Left ventricle myocardium inferior (tissue), 1 donor: ENCODE measurements at regions not wholly inside any gene's neighbourhood (a gene's known extent, or its start where the extent isn't known, plus 50 kb on each side); places are given as distances from the start of the nearest gene placed in this dataset.

Experiments
- DNase-seq: peaks from one replicate; pipeline ENCODE4 v3.0.0-alpha.2; 2020
- H3K27ac ChIP-seq: fragments of 200-600 bp; replicated peaks from 2 replicates; pipeline ENCODE4 v1.8.0; 2021
- H3K27me3 ChIP-seq: fragments of 200-600 bp; 2 replicates; pipeline ENCODE4 v1.8.0; 2021; ENCODE audit warnings: low read depth
- H3K36me3 ChIP-seq: fragments of 200-600 bp; 2 replicates; pipeline ENCODE4 v1.8.0; 2021
- H3K4me1 ChIP-seq: fragments of 200-600 bp; 2 replicates; pipeline ENCODE4 v1.8.0; 2021
- H3K4me3 ChIP-seq: fragments of 200-600 bp; 2 replicates; pipeline ENCODE4 v1.8.0; 2021; ENCODE audit warnings: mild to moderate bottlenecking, moderate library complexity
- H3K9me3 ChIP-seq: fragments of 200-600 bp; replicated peaks from 2 replicates; pipeline ENCODE4 v1.8.0; 2021
- CTCF ChIP-seq: fragments of 200-600 bp; IDR thresholded peaks from 2 replicates; pipeline ENCODE4 v1.8.0; 2021; ENCODE audit warnings: antibody characterized with exemption, mild to moderate bottlenecking, borderline replicate concordance
- intact Hi-C: fragments of 100-400 bp; cut with micrococcal nuclease; formaldehyde crosslinking; loops from one replicate; pipeline ENCODE4 v1.11.0; 2022
- donor health status: DM: no; HTN: yes; CAD: no; lungs with severe emphysema.

DNA sequence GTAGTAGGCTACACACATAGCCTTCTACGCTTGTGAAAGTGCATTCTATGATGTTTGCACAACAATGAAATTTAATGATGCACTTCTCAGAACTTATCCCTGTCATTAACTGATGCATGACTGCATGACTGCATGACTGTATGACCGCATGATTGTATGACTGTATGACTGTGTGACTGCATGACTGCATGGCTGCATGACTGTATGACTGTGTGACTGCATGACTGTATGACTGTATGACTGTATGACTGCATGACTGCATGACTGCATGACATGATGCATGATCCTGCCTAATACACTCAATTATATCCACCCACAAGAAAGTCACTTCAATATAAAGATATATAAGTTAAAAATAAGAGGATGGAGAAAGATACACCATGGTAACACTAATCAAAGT is 365.4 kb upstream of the FSIP2 start:
- H3K27ac ChIP-seq = no peak overlapping the region
- no peak overlapping the region for H3K4me3 ChIP-seq
- no peaks in the 10 kb centered on the region for H3K4me1 ChIP-seq
- no peak for TF ChIP-seq CTCF
- DNase-seq = no peak
- no peaks in the 10 kb centered on the region for H3K27me3 ChIP-seq
- no peaks in the 10 kb centered on the region for H3K9me3 ChIP-seq
- no peaks in the 10 kb centered on the region for H3K36me3 ChIP-seq
- intact Hi-C loops = no loop called here

DNA sequence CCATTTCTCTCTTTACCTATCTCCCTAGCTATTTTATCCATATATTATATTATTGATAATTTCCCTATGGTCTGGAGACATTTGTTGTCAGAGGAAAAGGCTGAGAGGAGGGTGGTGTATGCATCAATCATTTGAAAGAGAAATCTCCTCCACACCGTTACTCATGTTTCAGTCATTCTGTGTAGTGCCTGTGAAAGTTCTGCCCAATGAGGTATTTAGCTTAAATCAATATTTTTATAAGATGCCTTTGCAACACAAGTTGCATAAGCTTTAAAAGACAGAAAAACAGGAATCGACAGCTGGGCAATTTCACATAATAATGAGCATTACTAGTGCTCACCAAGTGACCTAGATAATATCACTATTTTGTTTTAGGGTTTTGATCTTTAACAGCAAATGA is 363.7 kb upstream of the FSIP2 start:
- H3K27me3 ChIP-seq = no peaks in the 10 kb centered on the region
- no peak for TF ChIP-seq CTCF
- DNase-seq = no peak
- intact Hi-C loops = no loop called here
- H3K4me1 ChIP-seq = no peaks in the 10 kb centered on the region
- no peaks in the 10 kb centered on the region for H3K36me3 ChIP-seq
- no peak overlapping the region for H3K27ac ChIP-seq
- H3K4me3 ChIP-seq = no peak overlapping the region
- H3K9me3 ChIP-seq = peaks cover 2% of the 10 kb centered on the region

GRCh38 chr2:185375731-185376130 is 362.9 kb upstream of the FSIP2 start:
- Histone ChIP-seq H3K4me3 (no peak overlapping the region), H3K4me1 (no peaks in the 10 kb centered on the region), H3K27me3 (no peaks in the 10 kb centered on the region), H3K36me3 (no peaks in the 10 kb centered on the region), H3K9me3 (peaks cover 3% of the 10 kb centered on the region), H3K27ac (no peak overlapping the region)
- intact Hi-C loops = no loop called here
- DNase-seq = no peak
- TF ChIP-seq CTCF = no peak

DNA sequence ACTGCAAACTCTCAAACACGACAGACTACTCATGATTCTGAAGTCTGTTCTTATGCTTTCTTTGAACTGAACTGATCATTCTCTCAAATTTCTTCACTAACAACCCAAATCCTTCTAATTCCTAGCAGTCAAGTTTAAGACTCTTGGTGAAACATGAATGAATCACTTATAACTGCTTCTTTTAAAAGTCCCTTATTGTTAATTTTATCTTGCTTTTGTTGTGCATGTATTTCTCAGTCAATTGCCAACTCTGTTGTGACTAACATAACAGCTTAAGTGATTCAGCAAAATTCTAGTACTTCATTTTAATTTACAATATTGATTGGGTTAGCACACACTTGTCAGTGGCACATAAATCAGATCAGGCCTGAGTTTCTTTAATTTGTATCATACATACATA is 357.0 kb upstream of the FSIP2 start:
- no peak for DNase-seq
- Histone ChIP-seq H3K27ac (no peak overlapping the region), H3K9me3 (peaks cover 8% of the 10 kb centered on the region), H3K4me3 (no peak overlapping the region), H3K4me1 (no peaks in the 10 kb centered on the region), H3K36me3 (no peaks in the 10 kb centered on the region), H3K27me3 (no peaks in the 10 kb centered on the region)
- no peak for TF ChIP-seq CTCF
- intact Hi-C loops = no loop called here

DNA sequence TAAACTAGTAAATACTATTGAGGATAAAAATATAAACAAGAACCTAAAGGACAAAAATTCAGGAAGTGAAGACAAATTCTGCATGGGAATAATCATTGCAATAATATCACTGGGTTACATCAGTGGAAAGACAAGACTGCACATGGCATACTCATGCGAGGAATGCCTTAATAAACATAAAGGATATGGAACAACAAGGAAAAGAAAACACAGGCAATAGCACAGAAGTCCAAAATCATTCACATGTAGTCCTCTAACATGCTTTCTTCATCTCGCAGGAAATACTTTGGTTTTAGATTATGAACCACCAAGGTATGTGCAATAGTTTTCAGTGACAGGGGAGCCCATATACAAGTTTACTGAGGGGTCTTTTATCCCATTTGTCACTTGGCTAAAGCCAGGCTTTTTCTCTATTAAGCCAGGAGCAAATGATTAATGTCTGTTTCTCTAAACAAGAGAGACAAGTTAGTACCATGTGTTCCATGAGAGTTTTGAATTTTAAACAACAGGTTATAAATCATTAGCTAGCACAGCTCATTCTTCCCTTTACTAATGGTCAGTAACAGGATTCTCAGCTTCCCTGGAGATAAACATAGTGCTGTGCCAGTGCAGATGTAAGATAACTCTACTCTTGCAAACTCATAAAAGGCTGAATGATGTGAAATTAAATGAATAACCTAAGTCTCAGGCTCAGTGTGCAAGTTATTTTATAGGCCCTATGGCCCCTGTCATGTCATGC is 353.6 kb upstream of the FSIP2 start:
- Histone ChIP-seq H3K4me1 (no peaks in the 10 kb centered on the region), H3K27ac (no peak overlapping the region), H3K4me3 (no peak overlapping the region), H3K36me3 (no peaks in the 10 kb centered on the region), H3K27me3 (no peaks in the 10 kb centered on the region), H3K9me3 (peaks cover 5% of the 10 kb centered on the region)
- intact Hi-C loops = no loop called here
- no peak for TF ChIP-seq CTCF
- no peak for DNase-seq
